K562 (cell line): ENCODE measurements at regions not wholly inside any gene's neighbourhood (a gene's known extent, or its start where the extent isn't known, plus 50 kb on each side); places are given as distances from the start of the nearest gene placed in this dataset.

Source experiments
- CBX2 ChIP-seq: fragments of 200-600 bp; sonication (generic); IDR thresholded peaks from one replicate; pipeline ENCODE4 v1.6.1; 2012; ENCODE audit warnings: mild to moderate bottlenecking, low read length, inconsistent platforms; ENCODE audit not compliant: insufficient read depth, poor library complexity, severe bottlenecking
- CBX3 ChIP-seq, 2 experiments: IDR thresholded peaks; 1 replicate in 1 of 2; 2 replicates in 1 of 2; pipeline ENCODE4 v1.6.1; 2012; ENCODE audit warnings: inconsistent platforms in 2 of 2, low read length in 2 of 2, borderline replicate concordance in 1 of 2, control low read depth in 1 of 2
- DNMT1 ChIP-seq: fragments of 450-650 bp; IDR thresholded peaks from 2 replicates; pipeline ENCODE4 v1.6.1; 2016; ENCODE audit warnings: antibody characterized with exemption, mild to moderate bottlenecking
- ELF1 ChIP-seq: fragments of 200-800 bp; sonication (Bioruptor generic); IDR thresholded peaks from 2 replicates; pipeline ENCODE4 v1.6.1; 2016; ENCODE audit warnings: missing genetic modification characterization, missing compliant biosample characterization
- EP300 ChIP-seq: IDR thresholded peaks from 2 replicates; pipeline ENCODE4 v1.6.1; 2012; ENCODE audit warnings: low read length, improper control_type of control experiment
- FOXK2 ChIP-seq, 2 experiments: fragments of 450-650 bp; IDR thresholded peaks in 1 of 2; conservative IDR thresholded peaks in 1 of 2; 2 replicates each; pipeline ENCODE4 v1.6.1; 2016; ENCODE audit warnings: low read depth in 2 of 2, mild to moderate bottlenecking in 1 of 2
- GATAD2B ChIP-seq: fragments of 450-650 bp; IDR thresholded peaks from 2 replicates; pipeline ENCODE4 v1.6.1; 2017; ENCODE audit warnings: mild to moderate bottlenecking, borderline replicate concordance
- HNRNPH1 ChIP-seq: fragments of 200-400 bp; formaldehyde crosslinking; optimal IDR thresholded peaks from 2 replicates; pipeline ENCODE3; 2017; ENCODE audit warnings: low read depth, mild to moderate bottlenecking, low read length, moderate library complexity
- KAT7 ChIP-seq: sonication (generic); formaldehyde crosslinking; IDR thresholded peaks from 2 replicates; pipeline ENCODE4 v1.8.0; 2022; ENCODE audit warnings: missing genetic modification reagents, mild to moderate bottlenecking, borderline replicate concordance
- KHSRP ChIP-seq: fragments of 450-650 bp; IDR thresholded peaks from 2 replicates; pipeline ENCODE4 v1.6.1; 2017
- MYC ChIP-seq, 2 experiments: fragments of 250-450 bp in 1 of 2; sonication (Bioruptor Pico) in 1 of 2; IDR thresholded peaks; 2 replicates each; pipeline versions ENCODE4 v1.5.1 to v1.6.1; 2012 to 2021; ENCODE audit warnings: low read depth in 2 of 2, borderline replicate concordance in 1 of 2, improper control_type of control experiment in 1 of 2, low read length in 1 of 2, mild to moderate bottlenecking in 1 of 2, moderate library complexity in 1 of 2
- POLR2AphosphoS5 ChIP-seq: IDR thresholded peaks from 2 replicates; pipeline ENCODE4 v1.6.1; 2011; ENCODE audit warnings: mild to moderate bottlenecking, low read depth, low read length, moderate library complexity; ENCODE audit not compliant: control insufficient read depth, insufficient read depth
- SMARCE1 ChIP-seq: fragments of 450-650 bp; IDR thresholded peaks from 2 replicates; pipeline ENCODE4 v1.7.1; 2016; ENCODE audit warnings: mild to moderate bottlenecking
- TBL1XR1 ChIP-seq, 2 experiments: IDR thresholded peaks; 2 replicates each; pipeline ENCODE4 v1.6.1; 2012; ENCODE audit warnings: improper control_type of control experiment in 2 of 2, low read length in 2 of 2, mild to moderate bottlenecking in 1 of 2
- TCF7L2 ChIP-seq: fragments of 150-350 bp; IDR thresholded peaks from 2 replicates; pipeline ENCODE4 v1.6.1; 2016; ENCODE audit warnings: low read depth, mild to moderate bottlenecking, low read length, moderate library complexity
- TRIM24 ChIP-seq, 2 experiments: fragments of 450-650 bp; IDR thresholded peaks; 2 replicates each; pipeline ENCODE4 v1.6.1; 2016
- ZNF830 ChIP-seq: fragments of 250-450 bp; sonication (Bioruptor Pico); IDR thresholded peaks from 2 replicates; pipeline ENCODE4 v1.5.0; 2021; ENCODE audit warnings: mild to moderate bottlenecking
- TF ChIP-seq, protein P1 (sequence below): sonication (generic); formaldehyde crosslinking; IDR thresholded peaks from 2 replicates; pipeline ENCODE4 v1.5.0; 2020; ENCODE audit warnings: missing genetic modification reagents
- TF ChIP-seq, protein P2 (sequence below): sonication (generic); formaldehyde crosslinking; IDR thresholded peaks from 2 replicates; pipeline ENCODE4 v1.8.1; 2023; ENCODE audit warnings: missing genetic modification reagents, mild to moderate bottlenecking, borderline replicate concordance
- TF ChIP-seq, protein P3 (sequence below), 3 experiments: fragments of 200-800 bp in 1 of 3; fragments of 250-450 bp in 1 of 3; fragments of 450-650 bp in 1 of 3; sonication (Bioruptor Pico) in 1 of 3; sonication (Bioruptor generic) in 1 of 3; formaldehyde crosslinking in 1 of 3; IDR thresholded peaks; 2 replicates each; pipeline versions ENCODE4 v1.6.1 to v1.8.0; 2016 to 2022; ENCODE audit warnings: mild to moderate bottlenecking in 2 of 3, missing genetic modification characterization in 2 of 3, missing compliant biosample characterization in 1 of 3, moderate library complexity in 1 of 3

DNA sequence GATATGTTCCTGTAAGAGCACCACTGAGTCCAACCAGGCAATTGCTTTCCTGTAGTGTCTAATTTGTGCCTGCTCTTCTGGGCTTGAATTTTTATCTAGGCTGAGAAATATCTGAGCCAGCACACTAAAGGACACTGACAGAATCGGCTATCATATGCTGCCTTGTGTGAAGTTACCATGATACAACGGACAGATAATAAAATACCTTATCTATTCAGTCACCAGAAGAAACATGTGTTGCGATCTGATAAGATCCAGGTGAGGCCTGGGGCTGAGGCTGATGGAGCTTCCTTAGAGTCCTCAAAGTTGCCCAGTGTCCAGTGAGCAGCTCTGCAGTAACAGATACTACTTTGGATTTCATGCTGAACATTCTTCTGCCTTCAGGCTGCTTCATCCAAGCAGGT is 111.8 kb downstream of the ZNF518B start (continued):
- TF ChIP-seq, protein P1, sequence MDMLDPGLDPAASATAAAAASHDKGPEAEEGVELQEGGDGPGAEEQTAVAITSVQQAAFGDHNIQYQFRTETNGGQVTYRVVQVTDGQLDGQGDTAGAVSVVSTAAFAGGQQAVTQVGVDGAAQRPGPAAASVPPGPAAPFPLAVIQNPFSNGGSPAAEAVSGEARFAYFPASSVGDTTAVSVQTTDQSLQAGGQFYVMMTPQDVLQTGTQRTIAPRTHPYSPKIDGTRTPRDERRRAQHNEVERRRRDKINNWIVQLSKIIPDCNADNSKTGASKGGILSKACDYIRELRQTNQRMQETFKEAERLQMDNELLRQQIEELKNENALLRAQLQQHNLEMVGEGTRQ (CRISPR knock-in tag) = no peak
- TF ChIP-seq TRIM24 (IDR thresholded peaks at IDR 0.05) (peak; percentile 87 to 94), FOXK2 (conservative IDR thresholded peaks at IDR 0.05 in 1 of 2, IDR thresholded peaks at IDR 0.05 in 1 of 2; ENCODE audit: low read depth in 2 of 2) (no peak), POLR2AphosphoS5 (0 out of 2 replicates have a peak, but pooled peaks have one; percentile 34), EP300 (peak; percentile 89), ELF1 (tag) (no peak), TBL1XR1 (IDR thresholded peaks at IDR 0.05; ENCODE audit: low read length in 2 of 2) (peak; percentile 22 to 23; a peak in 1 of 4 replicates), MYC (IDR thresholded peaks at IDR 0.05; ENCODE audit: low read depth, low read length) (no peak), MYC (CRISPR knock-in tag; IDR thresholded peaks at IDR 0.05; ENCODE audit: borderline replicate concordance, low read depth) (no peak), KHSRP (0 out of 2 replicates have a peak, but pooled peaks have one; percentile 46), CBX2 (no peak), TCF7L2 (no peak), GATAD2B (no peak), ZNF830 (CRISPR knock-in tag) (no peak), DNMT1 (no peak), KAT7 (CRISPR knock-in tag) (no peak), CBX3 (IDR thresholded peaks at IDR 0.05; ENCODE audit: borderline replicate concordance in 1 of 2, low read length in 2 of 2) (no peak), HNRNPH1 (no peak), SMARCE1 (peak; percentile 92; the same call in 1 of the 2 replicates)
- TF ChIP-seq, protein P2, sequence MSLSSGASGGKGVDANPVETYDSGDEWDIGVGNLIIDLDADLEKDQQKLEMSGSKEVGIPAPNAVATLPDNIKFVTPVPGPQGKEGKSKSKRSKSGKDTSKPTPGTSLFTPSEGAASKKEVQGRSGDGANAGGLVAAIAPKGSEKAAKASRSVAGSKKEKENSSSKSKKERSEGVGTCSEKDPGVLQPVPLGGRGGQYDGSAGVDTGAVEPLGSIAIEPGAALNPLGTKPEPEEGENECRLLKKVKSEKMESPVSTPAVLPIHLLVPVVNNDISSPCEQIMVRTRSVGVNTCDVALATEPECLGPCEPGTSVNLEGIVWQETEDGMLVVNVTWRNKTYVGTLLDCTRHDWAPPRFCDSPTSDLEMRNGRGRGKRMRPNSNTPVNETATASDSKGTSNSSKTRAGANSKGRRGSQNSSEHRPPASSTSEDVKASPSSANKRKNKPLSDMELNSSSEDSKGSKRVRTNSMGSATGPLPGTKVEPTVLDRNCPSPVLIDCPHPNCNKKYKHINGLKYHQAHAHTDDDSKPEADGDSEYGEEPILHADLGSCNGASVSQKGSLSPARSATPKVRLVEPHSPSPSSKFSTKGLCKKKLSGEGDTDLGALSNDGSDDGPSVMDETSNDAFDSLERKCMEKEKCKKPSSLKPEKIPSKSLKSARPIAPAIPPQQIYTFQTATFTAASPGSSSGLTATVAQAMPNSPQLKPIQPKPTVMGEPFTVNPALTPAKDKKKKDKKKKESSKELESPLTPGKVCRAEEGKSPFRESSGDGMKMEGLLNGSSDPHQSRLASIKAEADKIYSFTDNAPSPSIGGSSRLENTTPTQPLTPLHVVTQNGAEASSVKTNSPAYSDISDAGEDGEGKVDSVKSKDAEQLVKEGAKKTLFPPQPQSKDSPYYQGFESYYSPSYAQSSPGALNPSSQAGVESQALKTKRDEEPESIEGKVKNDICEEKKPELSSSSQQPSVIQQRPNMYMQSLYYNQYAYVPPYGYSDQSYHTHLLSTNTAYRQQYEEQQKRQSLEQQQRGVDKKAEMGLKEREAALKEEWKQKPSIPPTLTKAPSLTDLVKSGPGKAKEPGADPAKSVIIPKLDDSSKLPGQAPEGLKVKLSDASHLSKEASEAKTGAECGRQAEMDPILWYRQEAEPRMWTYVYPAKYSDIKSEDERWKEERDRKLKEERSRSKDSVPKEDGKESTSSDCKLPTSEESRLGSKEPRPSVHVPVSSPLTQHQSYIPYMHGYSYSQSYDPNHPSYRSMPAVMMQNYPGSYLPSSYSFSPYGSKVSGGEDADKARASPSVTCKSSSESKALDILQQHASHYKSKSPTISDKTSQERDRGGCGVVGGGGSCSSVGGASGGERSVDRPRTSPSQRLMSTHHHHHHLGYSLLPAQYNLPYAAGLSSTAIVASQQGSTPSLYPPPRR (CRISPR knock-in tag) = no peak
- TF ChIP-seq, protein P3, sequence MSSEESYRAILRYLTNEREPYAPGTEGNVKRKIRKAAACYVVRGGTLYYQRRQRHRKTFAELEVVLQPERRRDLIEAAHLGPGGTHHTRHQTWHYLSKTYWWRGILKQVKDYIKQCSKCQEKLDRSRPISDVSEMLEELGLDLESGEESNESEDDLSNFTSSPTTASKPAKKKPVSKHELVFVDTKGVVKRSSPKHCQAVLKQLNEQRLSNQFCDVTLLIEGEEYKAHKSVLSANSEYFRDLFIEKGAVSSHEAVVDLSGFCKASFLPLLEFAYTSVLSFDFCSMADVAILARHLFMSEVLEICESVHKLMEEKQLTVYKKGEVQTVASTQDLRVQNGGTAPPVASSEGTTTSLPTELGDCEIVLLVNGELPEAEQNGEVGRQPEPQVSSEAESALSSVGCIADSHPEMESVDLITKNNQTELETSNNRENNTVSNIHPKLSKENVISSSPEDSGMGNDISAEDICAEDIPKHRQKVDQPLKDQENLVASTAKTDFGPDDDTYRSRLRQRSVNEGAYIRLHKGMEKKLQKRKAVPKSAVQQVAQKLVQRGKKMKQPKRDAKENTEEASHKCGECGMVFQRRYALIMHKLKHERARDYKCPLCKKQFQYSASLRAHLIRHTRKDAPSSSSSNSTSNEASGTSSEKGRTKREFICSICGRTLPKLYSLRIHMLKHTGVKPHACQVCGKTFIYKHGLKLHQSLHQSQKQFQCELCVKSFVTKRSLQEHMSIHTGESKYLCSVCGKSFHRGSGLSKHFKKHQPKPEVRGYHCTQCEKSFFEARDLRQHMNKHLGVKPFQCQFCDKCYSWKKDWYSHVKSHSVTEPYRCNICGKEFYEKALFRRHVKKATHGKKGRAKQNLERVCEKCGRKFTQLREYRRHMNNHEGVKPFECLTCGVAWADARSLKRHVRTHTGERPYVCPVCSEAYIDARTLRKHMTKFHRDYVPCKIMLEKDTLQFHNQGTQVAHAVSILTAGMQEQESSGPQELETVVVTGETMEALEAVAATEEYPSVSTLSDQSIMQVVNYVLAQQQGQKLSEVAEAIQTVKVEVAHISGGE (CRISPR knock-in tag; IDR thresholded peaks at IDR 0.05) = peak in 1 of 3 experiments; percentile 46; a peak in 1 of 6 replicates
